ENCODE measurements at regions not wholly inside any gene's neighbourhood (a gene's known extent, or its start where the extent isn't known, plus 50 kb on each side); places are given as distances from the start of the nearest gene placed in this dataset.

GRCh38 chr10:43817368-43817767, 168.7 kb upstream of the ZNF32 start:
- no peak for TF ChIP-seq POLR2A (IDR thresholded peaks at IDR 0.05; ENCODE audit: low read depth)
- no peak for TF ChIP-seq CTCF (IDR thresholded peaks at IDR 0.05)
